ENCODE measurements at regions not wholly inside any gene's neighbourhood (a gene's known extent, or its start where the extent isn't known, plus 50 kb on each side); places are given as distances from the start of the nearest gene placed in this dataset.

DNA sequence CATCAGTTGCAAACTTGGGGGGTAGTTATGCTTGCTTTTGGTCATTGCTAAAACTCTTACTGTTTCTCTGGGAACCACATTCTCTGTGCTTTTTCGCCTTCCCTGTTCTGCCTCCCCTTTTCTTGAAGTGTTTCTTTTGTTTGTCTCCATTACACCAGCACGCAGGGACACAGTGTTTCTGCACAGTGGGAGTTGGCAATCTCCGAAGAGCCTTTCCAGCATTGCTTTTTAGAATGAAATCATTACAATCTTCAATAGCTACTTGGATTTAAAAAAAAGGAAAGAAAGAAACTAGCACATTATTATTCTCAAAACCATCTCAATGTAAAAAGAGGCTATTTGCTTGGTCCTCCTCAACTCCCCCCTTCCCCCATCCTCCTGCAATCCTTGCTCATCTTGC lies 536.7 kb upstream of the MMS22L start:
- TF ChIP-seq, protein P1, sequence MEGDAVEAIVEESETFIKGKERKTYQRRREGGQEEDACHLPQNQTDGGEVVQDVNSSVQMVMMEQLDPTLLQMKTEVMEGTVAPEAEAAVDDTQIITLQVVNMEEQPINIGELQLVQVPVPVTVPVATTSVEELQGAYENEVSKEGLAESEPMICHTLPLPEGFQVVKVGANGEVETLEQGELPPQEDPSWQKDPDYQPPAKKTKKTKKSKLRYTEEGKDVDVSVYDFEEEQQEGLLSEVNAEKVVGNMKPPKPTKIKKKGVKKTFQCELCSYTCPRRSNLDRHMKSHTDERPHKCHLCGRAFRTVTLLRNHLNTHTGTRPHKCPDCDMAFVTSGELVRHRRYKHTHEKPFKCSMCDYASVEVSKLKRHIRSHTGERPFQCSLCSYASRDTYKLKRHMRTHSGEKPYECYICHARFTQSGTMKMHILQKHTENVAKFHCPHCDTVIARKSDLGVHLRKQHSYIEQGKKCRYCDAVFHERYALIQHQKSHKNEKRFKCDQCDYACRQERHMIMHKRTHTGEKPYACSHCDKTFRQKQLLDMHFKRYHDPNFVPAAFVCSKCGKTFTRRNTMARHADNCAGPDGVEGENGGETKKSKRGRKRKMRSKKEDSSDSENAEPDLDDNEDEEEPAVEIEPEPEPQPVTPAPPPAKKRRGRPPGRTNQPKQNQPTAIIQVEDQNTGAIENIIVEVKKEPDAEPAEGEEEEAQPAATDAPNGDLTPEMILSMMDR (IDR thresholded peaks at IDR 0.05; ENCODE audit: insufficient read depth, low read length), result no peak
- TF ChIP-seq GABPA (IDR thresholded peaks at IDR 0.05; ENCODE audit: low read depth) (no peak), POLR2AphosphoS5 (IDR thresholded peaks at IDR 0.05; ENCODE audit: low read depth) (no peak), SPI1 (IDR thresholded peaks at IDR 0.05; ENCODE audit: borderline replicate concordance, low read depth) (no peak)
- TF ChIP-seq, protein P2, sequence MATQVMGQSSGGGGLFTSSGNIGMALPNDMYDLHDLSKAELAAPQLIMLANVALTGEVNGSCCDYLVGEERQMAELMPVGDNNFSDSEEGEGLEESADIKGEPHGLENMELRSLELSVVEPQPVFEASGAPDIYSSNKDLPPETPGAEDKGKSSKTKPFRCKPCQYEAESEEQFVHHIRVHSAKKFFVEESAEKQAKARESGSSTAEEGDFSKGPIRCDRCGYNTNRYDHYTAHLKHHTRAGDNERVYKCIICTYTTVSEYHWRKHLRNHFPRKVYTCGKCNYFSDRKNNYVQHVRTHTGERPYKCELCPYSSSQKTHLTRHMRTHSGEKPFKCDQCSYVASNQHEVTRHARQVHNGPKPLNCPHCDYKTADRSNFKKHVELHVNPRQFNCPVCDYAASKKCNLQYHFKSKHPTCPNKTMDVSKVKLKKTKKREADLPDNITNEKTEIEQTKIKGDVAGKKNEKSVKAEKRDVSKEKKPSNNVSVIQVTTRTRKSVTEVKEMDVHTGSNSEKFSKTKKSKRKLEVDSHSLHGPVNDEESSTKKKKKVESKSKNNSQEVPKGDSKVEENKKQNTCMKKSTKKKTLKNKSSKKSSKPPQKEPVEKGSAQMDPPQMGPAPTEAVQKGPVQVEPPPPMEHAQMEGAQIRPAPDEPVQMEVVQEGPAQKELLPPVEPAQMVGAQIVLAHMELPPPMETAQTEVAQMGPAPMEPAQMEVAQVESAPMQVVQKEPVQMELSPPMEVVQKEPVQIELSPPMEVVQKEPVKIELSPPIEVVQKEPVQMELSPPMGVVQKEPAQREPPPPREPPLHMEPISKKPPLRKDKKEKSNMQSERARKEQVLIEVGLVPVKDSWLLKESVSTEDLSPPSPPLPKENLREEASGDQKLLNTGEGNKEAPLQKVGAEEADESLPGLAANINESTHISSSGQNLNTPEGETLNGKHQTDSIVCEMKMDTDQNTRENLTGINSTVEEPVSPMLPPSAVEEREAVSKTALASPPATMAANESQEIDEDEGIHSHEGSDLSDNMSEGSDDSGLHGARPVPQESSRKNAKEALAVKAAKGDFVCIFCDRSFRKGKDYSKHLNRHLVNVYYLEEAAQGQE (IDR thresholded peaks at IDR 0.05; ENCODE audit: insufficient replicate concordance, low read depth), result no peak

Data from HL-60 (cell line).